Ovary (tissue), 7 donors: ENCODE measurements at regions not wholly inside any gene's neighbourhood (a gene's known extent, or its start where the extent isn't known, plus 50 kb on each side); places are given as distances from the start of the nearest gene placed in this dataset.
"Not testable (repeated sequence)": the region's sequence is repeated elsewhere in the genome, so short reads cannot be mapped to it uniquely, and the experiment has no call there.

Experiments used
- DNase-seq, 5 donors: peaks; one replicate each; pipeline ENCODE4 v3.0.0-alpha.2; 2019 to 2020
- H3K27ac ChIP-seq, 2 donors: fragments of 200-600 bp; one replicate each; pipeline versions ENCODE4 v1.5.1 to v1.8.0; 2019 to 2022
- H3K27me3 ChIP-seq: fragments of 200-600 bp; one replicate; pipeline ENCODE4 v1.8.0; 2022
- H3K36me3 ChIP-seq: fragments of 200-600 bp; sonication (generic); one replicate; pipeline ENCODE4 v1.5.1; 2019
- H3K4me1 ChIP-seq: one replicate; pipeline ENCODE4 v1.8.1; 2013; ENCODE audit warnings: mild to moderate bottlenecking, moderate library complexity; ENCODE audit not compliant: insufficient read depth
- H3K4me3 ChIP-seq: fragments of 200-600 bp; sonication (generic); one replicate; pipeline ENCODE4 v1.5.1; 2017
- H3K9me3 ChIP-seq, 2 donors: fragments of 200-600 bp in 1 of 2; sonication (generic) in 1 of 2; one replicate each; pipeline versions ENCODE4 v1.5.1 to v1.8.1; 2013 to 2019; ENCODE audit warnings: mild to moderate bottlenecking in 1 of 2, moderate library complexity in 1 of 2
- EP300 ChIP-seq: sonication (generic); formaldehyde crosslinking; IDR thresholded peaks from one replicate; pipeline ENCODE4 v1.6.1; 2017; ENCODE audit warnings: antibody characterized with exemption
- POLR2A ChIP-seq: fragments of 450-650 bp; IDR thresholded peaks from one replicate; pipeline ENCODE4 v1.6.1; 2017; ENCODE audit warnings: antibody characterized with exemption, mild to moderate bottlenecking, moderate library complexity
- WGBS, 3 donors: extraction: QIAGEN DNeasy Blood & Tissue Kit in 1 of 3; methylation state at CpG; one replicate each; pipeline versions ENCODE4 v1.1.5 to v1.1.7; 2013 to 2017; 5-methylcytosine and 5-hydroxymethylcytosine counted together
- intact Hi-C, 4 donors: fragments of 100-400 bp; cut with DNase I; formaldehyde crosslinking; loops; one replicate each; pipeline versions ENCODE4 v1.11.0 to v1.15.1; 2022 to 2023
- TF ChIP-seq, protein P1 (sequence below), 3 donors: fragments of 450-650 bp in 2 of 3; fragments of 200-600 bp in 1 of 3; IDR thresholded peaks; one replicate each; pipeline versions ENCODE4 v1.5.1 to v1.8.0; 2016 to 2022; ENCODE audit warnings: antibody characterized with exemption in 3 of 3, mild to moderate bottlenecking in 1 of 3
- donor health status: DM: no; HTN: no; CAD: no; lungs with moderate emphysema.
- donor health status: DM: no; HTN: no; CAD: no.
- donor health status: Bipolar disorder and iron deficiency.
- donor health status: DM: no; HTN: no; CAD: no.
- donor health status: DM: yes; HTN: yes; CAD: no.

DNA sequence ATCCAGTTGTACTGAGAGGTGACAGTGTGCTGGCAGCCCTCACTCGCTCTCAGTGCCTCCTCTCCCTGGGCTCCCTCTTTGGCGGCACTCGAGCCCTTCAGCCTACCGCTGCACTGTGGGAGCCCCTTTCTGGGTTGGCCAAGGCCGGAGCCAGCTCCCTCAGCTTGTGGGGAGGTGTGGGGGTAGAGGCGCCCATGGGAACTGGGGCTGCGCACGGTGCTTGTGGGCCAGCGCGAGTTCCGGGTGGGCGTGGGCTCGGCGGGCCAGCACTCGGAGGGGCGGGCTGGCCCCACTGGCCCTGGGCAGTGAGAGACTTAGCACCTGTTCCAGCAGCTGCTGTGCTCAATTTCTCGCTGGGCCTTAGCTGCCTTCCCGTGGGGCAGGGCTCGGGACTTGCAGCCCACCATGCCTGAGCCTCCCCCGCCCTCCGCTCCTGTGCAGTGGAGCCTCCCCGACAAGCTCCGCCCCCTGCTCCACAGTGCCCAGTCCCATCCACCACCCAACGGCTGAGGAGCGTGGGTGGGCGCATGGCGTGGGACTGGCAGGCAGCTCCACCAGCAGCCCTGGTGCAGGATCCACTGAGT is 342.2 kb upstream of the ZNF608 start:
- 95 to 96% (median 96%) methylated on average over 21 to 27 of the region's 27 CpGs for WGBS, 3 donors
- intact Hi-C loops, result no loop called here

DNA sequence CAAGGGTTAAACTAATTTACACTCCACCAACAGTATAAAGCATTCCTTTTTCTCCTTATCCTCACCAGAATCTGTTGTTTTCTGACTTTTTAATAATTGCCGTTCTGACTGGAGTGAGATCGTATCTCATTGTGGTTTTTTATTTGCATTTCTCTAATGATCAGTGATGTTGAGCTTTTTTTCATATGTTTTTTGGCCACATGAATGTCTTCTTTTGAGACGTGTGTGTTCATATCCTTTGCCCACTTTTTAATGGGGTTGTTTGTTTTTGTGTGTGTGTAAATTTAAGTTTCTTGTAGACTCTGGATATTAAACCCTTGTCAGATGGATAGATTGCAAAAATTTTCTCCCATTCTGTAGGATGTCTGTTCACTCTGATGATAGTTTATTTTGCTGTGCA is 345.7 kb upstream of the ZNF608 start:
- H3K27ac ChIP-seq, H3K4me1 ChIP-seq, H3K36me3 ChIP-seq, DNase-seq, intact Hi-C loops, H3K4me3 ChIP-seq, H3K27me3 ChIP-seq, H3K9me3 ChIP-seq: not testable (repeated sequence)
- 81 to 90% (median 85%) methylated on average over 3 of the region's 3 CpGs for WGBS, 3 donors

More for the DNA sequence above, 342.2 kb upstream of the ZNF608 start:
- no peak overlapping the region for H3K4me3 ChIP-seq
- H3K27me3 ChIP-seq, result no peaks in the 10 kb centered on the region
- no peaks in the 10 kb centered on the region for H3K4me1 ChIP-seq
- DNase-seq, result no peak
- no peaks in the 10 kb centered on the region for H3K36me3 ChIP-seq
- H3K9me3 ChIP-seq, result no peaks in the 10 kb centered on the region
- no peak overlapping the region for H3K27ac ChIP-seq
- TF ChIP-seq EP300, result no peak
- TF ChIP-seq POLR2A, result no peak
- TF ChIP-seq, protein P1, sequence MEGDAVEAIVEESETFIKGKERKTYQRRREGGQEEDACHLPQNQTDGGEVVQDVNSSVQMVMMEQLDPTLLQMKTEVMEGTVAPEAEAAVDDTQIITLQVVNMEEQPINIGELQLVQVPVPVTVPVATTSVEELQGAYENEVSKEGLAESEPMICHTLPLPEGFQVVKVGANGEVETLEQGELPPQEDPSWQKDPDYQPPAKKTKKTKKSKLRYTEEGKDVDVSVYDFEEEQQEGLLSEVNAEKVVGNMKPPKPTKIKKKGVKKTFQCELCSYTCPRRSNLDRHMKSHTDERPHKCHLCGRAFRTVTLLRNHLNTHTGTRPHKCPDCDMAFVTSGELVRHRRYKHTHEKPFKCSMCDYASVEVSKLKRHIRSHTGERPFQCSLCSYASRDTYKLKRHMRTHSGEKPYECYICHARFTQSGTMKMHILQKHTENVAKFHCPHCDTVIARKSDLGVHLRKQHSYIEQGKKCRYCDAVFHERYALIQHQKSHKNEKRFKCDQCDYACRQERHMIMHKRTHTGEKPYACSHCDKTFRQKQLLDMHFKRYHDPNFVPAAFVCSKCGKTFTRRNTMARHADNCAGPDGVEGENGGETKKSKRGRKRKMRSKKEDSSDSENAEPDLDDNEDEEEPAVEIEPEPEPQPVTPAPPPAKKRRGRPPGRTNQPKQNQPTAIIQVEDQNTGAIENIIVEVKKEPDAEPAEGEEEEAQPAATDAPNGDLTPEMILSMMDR (IDR thresholded peaks at IDR 0.05), result no peak

DNA sequence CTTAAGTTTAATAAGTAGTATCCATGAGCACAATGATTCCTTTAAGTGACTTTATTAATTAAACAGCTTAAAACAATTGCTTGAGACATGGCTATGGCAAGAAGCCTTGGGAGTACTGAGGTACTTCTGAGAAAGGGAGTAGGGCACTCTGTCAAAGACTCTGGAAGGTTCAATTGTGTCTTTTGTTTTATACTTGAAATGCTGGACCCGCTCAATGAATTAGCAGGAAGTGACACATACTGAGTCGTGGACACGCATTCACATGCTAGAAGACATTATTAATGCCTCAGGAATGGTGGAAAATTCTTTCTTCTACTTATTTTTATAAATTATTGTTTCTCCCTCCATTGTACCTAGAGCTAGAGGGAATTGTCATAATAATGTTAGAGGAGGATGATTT is 347.3 kb upstream of the ZNF608 start:
- WGBS, 3 donors, result 86% methylated on average over 3 of the region's 3 CpGs
- Histone ChIP-seq H3K27me3 (no peaks in the 10 kb centered on the region), H3K27ac (no peak overlapping the region), H3K4me1 (no peaks in the 10 kb centered on the region), H3K4me3 (no peak overlapping the region), H3K36me3 (no peaks in the 10 kb centered on the region), H3K9me3 (no peaks in the 10 kb centered on the region)
- intact Hi-C loops, result no loop called here
- DNase-seq, result no peak
- TF ChIP-seq EP300 (no peak), POLR2A (no peak)
- TF ChIP-seq, protein P1 (IDR thresholded peaks at IDR 0.05), result no peak

DNA sequence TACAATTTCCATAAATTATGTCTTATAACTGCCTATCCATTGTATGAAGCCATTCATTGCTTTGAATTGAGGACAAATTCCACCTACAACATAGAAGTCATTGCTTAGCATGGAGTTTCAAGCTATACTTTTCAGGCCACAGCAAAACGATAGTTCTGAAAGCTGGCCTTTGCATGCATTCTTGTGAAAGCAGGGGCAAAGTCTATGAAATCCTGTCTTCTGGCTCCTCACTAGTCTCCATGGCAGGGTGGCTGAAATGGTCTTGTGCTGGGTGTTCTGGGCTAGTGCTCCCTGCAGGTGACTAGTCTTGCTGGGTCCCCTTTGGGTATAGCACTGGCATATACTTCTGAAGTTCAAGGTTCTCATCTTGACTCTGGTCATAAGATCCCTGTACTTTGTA is 353.9 kb upstream of the ZNF608 start:
- no peaks in the 10 kb centered on the region for H3K4me1 ChIP-seq
- H3K27ac ChIP-seq, result no peak overlapping the region
- no peak for DNase-seq
- H3K4me3 ChIP-seq, result no peak overlapping the region
- intact Hi-C loops, result no loop called here
- no peaks in the 10 kb centered on the region for H3K36me3 ChIP-seq
- no peak for TF ChIP-seq POLR2A
- TF ChIP-seq EP300, result no peak
- TF ChIP-seq, protein P1 (IDR thresholded peaks at IDR 0.05), result no peak
- no peaks in the 10 kb centered on the region for H3K27me3 ChIP-seq
- 94 to 100% (median 96%) methylated on average over 1 of the region's 1 CpG for WGBS, 3 donors
- H3K9me3 ChIP-seq, result no peaks in the 10 kb centered on the region

DNA sequence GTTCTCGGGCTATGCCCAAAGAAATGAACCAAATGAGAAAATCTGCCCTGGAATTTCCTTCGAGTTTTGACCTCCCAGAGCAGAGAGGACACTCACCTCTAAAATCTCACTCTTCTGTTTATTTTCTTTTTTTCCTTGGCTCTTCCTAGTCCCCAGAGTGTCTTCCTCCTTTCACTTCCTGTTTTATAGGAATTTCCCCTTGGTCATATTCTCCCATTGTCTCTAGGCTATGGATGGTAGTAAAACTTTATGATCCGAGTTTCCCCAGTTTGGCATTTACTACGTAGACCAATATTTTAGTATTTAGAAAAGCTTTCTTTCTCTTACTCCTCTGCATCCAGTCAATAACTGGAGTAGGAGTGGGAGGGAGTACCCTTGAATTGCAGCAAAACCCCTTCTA is 354.5 kb upstream of the ZNF608 start:
- Histone ChIP-seq H3K27me3 (no peaks in the 10 kb centered on the region), H3K27ac (no peak overlapping the region), H3K36me3 (no peaks in the 10 kb centered on the region), H3K4me3 (no peak overlapping the region), H3K9me3 (no peaks in the 10 kb centered on the region), H3K4me1 (no peaks in the 10 kb centered on the region)
- intact Hi-C loops, result no loop called here
- DNase-seq, result no peak
- no peak for TF ChIP-seq POLR2A
- 87 to 94% (median 93%) methylated on average over 4 of the region's 4 CpGs for WGBS, 3 donors
